Lung microvascular endothelial cell (primary cell): ENCODE measurements at regions not wholly inside any gene's neighbourhood (a gene's known extent, or its start where the extent isn't known, plus 50 kb on each side); places are given as distances from the start of the nearest gene placed in this dataset.
"Not testable (repeated sequence)": the region's sequence is repeated elsewhere in the genome, so short reads cannot be mapped to it uniquely, and the experiment has no call there.

Experiments
- DNase-seq, 2 donors: peaks; one replicate each; pipeline versions ENCODE4 v3.0.0 to v3.0.0-alpha.2; 2010; ENCODE audit warnings: low read depth in 2 of 2

- no peak for DNase-seq
Measured at GRCh38 chr11:134670247-134670782, 258.3 kb upstream of the B3GAT1 start.

DNA sequence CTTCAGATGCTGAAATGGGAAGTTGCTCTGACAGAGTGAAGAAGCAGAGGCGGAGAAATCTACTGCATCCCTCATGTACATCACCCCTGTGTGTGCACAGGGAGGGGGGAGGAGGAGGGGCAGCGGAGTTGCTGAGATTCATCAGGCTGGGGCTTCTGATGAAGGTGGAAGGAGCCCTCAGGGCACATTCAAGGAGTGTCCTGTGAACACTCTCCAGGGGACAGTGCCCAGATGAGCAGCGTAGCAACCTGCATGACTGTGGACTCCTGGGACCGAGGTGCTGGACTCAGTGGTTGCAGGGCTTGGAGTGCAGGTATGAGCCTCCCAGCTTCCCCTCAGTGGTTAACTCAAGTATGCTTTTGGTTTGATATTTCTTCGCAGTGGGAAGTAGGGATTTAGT, 257.8 kb upstream of the B3GAT1 start:
- no peak for DNase-seq

DNA sequence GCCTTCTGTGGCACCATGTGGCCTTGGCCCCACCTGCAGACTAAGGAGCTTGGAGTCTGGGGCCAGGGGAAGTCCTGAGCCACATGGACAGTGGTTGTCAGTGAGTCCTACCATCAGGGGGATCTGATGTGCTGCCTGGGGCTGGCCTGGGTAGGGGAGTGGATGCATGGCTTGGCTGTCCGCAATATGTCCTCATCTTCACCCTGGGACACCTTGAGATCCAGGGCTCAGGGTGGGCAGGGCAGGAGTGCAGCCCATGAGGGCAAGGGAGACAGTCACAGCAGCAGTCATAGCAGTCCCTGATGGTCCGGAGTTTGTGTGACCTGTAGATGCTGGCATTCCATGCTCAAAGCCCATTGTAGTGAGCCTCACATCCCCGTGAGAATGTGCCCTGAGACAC, 256.8 kb upstream of the B3GAT1 start:
- DNase-seq, result no peak

GRCh38 chr11:134668076-134668475, 256.0 kb upstream of the B3GAT1 start:
- DNase-seq, result no peak

DNA sequence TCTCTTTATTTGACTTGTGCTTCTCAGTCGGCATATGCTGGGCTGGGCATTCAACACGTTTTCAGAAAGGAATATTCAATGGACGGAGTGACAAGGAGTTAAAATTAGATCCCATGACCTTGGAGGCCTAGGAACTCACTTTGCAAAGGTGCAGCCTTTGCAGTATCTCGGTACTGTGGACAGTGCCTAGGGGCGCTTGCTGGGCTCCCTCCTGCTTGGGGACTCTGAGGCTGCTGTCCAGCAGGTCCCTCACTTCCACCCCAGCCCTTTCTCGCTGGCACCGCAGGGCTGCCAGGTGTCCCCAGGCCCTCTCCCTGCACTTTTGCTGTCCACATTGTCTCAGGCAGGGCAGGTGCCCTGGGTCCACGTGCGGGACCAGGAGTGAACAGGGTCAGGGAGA, 255.5 kb upstream of the B3GAT1 start:
- no peak for DNase-seq

- DNase-seq, result no peak
Measured at GRCh38 chr11:134667175-134667500, 255.1 kb upstream of the B3GAT1 start.

GRCh38 chr11:134666273-134667174, 254.5 kb upstream of the B3GAT1 start:
- DNase-seq, result no peak

- no peak for DNase-seq
Measured at GRCh38 chr11:134665571-134666270, 253.7 kb upstream of the B3GAT1 start.

- DNase-seq, result no peak
Measured at GRCh38 chr11:134665188-134665535, 253.1 kb upstream of the B3GAT1 start.

DNA sequence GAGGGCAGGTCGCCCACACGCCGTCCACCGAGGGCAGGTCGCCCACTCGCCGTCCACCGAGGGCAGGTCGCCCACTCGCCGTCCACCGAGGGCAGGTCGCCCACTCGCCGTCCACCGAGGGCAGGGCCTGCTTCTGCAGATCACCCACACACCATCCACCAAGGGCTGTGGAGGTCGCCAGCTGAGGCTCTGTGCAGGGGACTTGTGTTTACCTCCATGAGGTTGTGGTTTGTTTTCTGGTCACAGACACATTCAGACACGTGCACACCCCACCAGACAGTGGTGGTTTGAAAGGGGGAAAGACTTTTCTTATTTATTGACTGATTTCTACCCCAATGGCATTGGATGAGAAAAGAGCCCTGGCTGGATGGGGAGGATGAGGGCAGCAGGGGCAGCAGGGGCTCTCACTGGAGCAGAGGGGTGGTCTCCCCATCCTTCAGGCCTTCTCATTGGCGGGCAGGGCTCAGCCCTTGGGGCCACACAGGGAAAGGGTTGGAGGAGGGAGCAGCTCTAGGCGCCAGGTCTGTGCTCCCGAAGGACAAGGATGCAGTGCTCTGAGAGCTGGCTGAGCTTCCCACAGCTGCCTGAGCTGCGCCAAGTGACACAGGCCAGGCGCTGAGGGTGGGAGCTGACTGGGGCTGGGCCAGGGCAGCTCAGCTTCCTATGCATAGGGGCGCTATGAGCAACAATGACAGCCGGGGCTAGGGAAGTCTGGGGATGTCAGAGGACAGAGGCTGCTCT, 252.6 kb upstream of the B3GAT1 start:
- DNase-seq, result no peak

DNA sequence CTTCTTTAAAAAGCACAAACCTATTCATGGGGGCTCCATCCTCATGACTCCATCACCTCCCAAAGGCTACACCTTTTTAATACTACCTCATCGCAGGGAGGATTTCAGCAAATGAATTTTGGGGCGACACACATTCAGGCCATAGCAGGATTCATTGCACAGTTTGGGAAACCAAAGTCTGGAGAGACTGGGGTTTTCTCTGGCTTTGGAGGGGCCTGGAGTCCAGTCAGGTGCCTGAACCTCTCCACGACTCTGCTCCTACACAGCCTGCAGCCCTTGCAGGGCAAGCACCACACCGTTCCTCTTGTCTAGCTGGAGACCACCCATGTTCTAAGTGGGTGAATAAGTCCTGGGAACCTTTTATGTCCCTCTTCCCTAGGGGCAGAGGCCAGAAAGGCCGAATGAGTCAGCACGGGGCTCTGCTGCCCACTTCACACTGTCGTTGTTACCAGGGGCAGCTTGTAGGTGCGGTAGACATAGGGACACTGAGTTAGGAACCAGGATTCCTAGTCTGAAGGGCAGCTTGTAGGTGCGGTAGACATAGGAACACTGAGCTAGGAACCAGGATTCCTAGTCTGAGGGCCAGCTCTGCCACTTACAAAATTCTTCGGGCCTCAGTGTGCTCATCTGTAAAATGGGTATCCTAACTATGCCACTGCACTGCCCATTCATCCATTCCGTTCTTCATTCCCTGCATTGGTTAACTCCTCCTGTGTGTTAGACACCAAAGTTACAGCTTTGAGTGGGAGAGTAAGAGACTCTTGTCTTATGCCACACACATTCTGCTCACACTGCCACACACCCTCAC, 251.7 kb upstream of the B3GAT1 start:
- DNase-seq, result no peak

- DNase-seq, result no peak
Measured at GRCh38 chr11:134662629-134663360, 250.8 kb upstream of the B3GAT1 start.

GRCh38 chr11:134661660-134662059, 249.6 kb upstream of the B3GAT1 start:
- no peak for DNase-seq

- no peak for DNase-seq
Measured at GRCh38 chr11:134660416-134660815, 248.4 kb upstream of the B3GAT1 start.

- no peak for DNase-seq
Measured at GRCh38 chr11:134659882-134660281, 247.8 kb upstream of the B3GAT1 start.

- no peak for DNase-seq
Measured at GRCh38 chr11:134658481-134659225, 246.6 kb upstream of the B3GAT1 start.

DNA sequence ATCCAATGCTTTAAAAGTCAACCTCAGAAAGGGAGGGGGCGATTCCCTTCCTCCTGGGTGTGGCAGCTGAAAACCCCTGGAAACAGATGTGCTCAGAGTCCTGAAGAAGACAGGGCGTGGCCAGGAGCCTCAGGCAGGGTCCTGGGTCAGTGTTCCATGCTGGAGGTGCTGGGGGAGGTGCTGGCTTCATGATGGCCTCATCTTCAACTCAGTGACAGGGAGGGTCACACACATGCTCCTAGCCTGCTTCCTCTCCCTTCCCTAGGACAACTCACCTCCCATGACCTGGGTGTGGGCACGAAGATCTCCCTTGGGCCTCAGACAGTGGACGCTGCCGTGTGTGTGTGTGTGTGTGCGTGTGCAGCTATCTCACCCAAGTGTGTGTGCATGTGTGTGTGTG, 245.6 kb upstream of the B3GAT1 start:
- no peak for DNase-seq

DNA sequence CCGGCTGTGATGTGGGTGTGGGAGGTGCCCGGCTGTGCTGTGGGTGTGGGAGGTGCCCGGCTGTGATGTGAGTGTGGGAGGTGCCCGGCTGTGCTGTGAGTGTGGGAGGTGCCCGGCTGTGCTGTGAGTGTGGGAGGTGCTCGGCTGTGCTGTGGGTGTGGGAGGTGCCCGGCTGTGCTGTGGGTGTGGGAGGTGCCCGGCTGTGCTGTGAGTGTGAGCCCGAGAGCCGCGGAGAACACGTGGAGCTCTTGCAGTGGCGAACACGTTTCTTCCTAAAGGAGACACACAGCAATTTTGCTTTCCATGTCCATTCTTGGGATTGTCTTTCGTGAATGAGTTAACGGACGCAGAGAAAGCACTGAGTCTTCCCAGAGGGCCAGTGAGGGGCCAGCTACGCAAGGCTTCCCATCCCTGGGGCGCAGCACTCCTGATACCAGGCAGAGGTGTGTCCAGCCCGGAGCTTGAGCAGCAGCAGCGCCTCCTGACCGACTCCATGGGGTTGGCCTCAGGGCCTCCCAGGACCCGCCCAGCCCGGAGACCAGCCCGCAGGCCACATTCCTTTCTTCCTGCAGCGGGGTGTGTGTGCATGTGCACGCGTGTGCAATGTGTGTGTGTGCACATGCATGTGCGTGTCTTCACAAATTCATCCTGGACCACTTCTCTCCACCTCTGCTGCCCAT, 245.0 kb upstream of the B3GAT1 start:
- DNase-seq, result no peak

GRCh38 chr11:134656086-134656840, 244.2 kb upstream of the B3GAT1 start:
- not testable (repeated sequence) for DNase-seq
